ENCODE measurements at regions not wholly inside any gene's neighbourhood (a gene's known extent, or its start where the extent isn't known, plus 50 kb on each side); places are given as distances from the start of the nearest gene placed in this dataset.

DNA sequence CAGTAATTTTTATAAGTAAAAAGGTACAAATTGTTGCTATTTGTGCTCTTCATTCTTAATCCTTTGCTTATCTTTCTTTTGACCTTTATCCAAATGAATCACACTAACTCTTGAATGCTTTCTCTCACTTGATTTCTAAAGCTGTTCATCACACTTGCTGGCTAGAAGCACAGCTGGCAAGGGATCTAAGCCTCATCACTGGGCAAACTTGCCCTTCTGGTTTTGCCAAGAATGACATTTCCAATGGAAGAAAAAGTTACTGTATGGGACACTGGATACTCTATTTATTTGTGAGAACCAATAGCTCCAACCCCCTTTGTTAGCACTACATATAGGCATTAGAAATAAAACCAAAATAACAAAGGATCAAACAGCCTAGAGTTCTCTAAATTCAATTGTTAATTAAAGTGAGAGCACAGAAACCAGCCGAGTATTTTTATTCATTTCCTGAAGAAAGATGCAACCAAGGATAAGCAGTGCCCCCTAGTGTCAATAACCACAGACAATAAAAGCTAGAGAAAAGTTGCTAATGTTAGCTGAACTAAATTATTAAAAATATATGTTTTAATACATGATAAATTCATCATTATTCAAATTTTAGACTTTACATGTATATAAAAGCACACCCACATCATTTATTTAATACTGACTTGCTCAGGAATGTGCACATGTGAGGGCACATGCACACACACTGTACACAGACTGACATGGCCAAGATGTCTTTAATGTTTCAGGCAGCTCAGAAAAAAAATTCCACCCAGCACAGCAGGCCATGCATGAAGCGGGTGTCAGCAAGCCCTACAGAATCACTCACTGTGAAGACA, 59.8 kb upstream of the POU5F2 start:
- no peak for DNase-seq (ENCODE audit: low spot score)
- H3K4me3 ChIP-seq: no peak overlapping the region
- TF ChIP-seq CTCF (IDR thresholded peaks at IDR 0.05): peak; percentile 38
- H3K27ac ChIP-seq: no peak overlapping the region

DNA sequence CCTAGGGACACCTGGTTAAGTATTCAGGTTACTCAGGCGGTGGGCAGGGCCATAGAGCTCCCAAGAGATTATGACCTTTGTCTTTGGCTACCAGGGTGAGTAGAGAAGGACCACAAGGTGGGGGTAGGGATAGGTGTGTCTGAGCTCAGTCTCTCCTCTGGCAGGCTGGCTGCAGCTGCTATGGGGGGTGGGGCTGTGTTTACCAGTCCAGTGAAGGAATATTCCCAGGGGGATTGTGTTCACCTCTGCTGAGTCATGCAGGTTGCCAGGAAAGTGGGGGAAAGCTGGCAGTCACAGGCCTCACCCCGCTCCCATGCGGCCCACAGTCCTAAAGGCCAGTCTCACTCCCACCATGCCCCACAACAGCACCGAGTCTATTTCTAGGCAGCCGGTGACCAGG, 53.6 kb upstream of the POU5F2 start:
- no peak overlapping the region for H3K4me3 ChIP-seq
- H3K27ac ChIP-seq: no peak overlapping the region
- no peak for DNase-seq (ENCODE audit: low spot score)
- TF ChIP-seq CTCF (IDR thresholded peaks at IDR 0.05): no peak

GRCh38 chr5:93793159-93793781, 51.9 kb upstream of the POU5F2 start:
- no peak for TF ChIP-seq CTCF (IDR thresholded peaks at IDR 0.05)
- Histone ChIP-seq H3K27ac (no peak overlapping the region), H3K4me3 (no peak overlapping the region)
- DNase-seq (ENCODE audit: low spot score): no peak

DNA sequence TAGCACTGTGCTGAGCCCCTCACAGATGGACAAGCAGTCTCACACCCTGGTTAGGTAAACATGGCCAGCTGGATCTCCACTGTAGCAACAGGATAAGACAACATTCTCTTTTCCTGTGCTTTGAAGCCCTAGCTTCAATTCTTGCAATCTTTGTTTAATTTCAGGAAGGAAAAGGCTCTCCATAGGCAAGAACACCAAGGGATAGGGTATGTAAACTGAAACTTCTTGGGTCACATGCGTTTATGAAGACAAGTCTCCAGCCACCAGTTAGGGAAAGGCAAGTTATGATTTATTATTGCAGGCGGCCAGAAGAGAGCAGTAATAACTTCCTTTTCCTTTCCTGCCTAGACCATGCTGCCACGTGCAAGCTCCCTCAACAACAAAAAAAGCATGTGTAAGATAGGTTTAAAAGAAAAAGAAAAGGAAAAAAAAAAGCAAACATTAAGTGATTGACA, 50.1 kb upstream of the POU5F2 start:
- H3K27ac ChIP-seq: no peak overlapping the region
- no peak for DNase-seq (ENCODE audit: low spot score)
- no peak for TF ChIP-seq CTCF (IDR thresholded peaks at IDR 0.05)
- no peak overlapping the region for H3K4me3 ChIP-seq
